ENCODE measurements at regions not wholly inside any gene's neighbourhood (a gene's known extent, or its start where the extent isn't known, plus 50 kb on each side); places are given as distances from the start of the nearest gene placed in this dataset.

DNA sequence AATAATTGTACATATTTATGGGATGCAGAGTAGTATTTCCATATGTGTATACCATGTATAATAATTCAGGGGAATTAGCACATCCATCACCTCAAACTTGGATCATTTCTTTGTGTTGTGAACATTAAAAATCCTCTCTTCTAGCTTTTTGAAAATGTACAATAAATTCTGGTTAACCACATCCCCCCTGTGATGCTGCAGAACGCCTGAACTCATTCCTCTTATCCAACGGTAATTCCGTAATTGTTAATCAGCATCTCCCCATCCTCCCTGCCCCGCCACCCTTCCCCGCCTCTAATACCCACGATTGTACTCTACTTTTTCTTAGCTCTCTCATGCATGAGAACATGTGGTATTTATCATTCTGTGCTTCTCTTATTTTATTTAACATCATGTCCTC is 127.7 kb upstream of the ANKRD55 start:
- DNase-seq: no peak

DNA sequence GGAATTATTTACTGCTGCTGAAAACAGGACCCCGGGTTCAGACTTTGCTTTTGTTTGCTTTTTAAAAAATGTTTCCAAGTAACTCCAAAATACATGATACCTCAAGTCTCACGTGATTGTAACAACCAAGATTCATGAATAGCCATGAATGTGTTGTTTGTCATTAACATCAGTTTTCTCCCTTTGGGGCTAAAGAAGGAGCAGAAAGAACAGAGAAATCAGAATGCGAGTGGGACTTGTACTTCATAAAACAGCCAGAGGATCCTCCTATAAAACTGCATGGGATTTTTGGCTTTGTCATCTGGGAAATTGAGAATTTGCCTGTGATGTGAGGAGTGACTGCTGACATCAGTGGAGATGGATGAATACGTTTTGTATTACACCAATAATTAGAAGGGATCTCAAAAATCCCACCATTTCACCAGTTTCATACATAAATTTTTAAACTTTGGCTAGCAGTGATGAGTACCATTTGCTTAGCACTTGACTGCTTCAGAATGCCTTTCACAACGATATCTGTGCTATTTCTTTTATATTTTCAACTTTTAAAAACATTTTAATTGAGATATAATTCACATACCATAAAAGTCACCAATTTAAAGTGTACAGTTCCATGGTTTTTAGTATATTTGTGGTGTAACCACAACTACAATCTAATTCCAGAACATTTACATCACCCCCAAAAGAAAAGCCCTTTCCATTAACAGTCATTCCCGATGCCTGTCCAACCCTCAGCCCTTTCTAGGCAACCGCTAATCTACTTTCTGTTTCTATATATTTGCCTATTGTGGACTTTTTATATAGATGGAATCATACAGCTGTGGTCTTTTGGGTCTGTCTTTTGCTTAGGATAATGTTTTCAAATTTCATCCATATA is 126.9 kb upstream of the ANKRD55 start:
- no peak for DNase-seq

DNA sequence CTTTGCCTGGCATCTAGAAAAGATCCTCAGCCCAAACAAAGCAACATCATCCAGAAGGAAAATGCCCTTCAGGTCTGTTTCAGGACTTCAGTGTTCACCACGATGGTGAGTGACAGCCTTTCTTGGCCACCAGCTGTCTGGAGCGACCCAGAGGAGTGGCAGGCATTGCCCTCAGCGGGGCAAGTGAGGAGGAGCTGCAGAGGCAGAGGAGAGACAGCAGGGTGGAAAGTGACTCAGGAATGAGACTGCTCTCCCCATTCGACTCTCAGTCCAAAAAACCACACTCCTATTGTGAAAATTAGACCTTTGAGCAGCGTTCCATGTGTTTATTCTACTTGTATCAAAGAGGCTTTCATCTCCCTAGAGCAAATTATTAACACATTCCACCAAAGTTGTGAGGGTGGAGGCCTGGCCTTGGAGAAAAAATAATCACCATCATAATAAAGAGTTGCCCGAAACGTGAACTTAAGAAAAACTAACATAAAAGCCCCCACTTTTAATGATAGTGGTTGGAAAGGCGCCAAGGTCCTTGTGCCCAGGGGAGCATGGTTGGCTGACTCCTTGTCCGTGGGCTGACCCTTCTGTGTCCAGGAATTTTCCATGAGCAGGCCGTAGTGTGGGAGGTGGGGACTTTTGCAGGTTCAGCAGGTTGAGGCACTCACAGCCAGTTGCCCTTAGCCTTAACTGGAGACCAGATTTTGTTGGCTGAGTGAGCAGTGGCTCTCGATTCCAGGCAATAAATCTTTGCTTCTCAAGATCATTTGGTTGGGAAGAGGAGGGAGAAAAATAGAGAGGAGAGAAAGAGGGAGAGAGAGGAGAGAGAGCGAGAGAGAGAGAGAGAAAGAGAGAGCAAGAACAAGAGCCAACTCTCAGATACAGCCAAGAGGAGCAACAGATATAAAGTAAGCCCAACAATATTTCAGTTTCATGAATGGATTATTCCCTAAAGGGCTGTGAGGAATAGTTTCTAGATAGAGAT is 125.9 kb upstream of the ANKRD55 start:
- no peak for DNase-seq

DNA sequence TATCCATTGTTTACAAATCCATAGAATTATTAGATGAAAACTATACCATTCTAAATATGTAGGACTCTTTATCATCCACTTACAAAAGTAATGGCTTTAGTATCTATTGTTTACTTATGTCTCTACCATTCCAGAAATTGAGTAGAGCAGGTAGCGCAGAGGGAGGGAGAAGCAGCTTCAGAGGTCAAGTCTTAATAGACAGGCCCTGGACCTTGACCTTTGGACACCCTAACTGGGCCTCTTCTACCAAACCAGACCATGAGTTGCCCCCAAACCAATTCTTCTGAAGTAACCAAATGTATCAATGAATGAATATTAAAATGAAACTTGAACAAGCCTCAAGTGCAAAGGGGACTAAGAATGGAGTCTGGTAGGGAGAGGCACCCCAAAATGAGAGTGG is 124.9 kb upstream of the ANKRD55 start:
- no peak for DNase-seq

DNA sequence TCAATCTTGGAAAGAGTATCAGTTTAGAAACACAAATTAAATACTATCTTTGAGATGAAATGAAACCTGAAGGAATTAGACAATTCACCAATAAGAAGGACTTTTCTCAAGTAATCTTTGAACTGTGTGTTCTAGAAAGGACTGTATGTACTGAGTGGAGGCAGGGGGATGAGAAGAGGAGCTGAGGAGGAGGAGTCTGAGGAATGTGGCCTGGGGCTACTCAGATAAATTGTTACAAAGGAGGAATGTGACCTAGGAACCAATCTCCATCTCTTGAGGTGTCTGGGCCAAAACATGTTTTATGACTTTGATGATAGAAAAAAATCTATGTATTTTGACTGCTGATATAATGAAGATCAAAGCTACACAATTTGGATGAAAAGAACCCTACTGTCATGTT is 124.3 kb upstream of the ANKRD55 start:
- DNase-seq: no peak

DNA sequence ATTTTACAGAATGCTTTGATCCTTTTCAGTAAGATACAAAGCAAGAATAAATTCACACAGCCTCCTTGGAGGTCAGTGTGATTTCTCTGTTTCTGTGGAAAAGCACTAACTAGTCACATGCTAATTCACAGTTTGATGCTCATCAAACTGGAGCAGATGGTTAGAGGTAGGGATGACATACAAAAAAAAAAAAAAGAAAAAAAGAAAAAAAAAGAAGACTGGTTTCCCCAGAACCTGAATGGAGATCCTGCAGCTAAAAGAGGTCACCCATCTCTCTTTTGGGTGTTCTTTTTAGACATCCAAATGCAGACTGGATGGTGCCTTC is 123.7 kb upstream of the ANKRD55 start:
- DNase-seq: no peak

DNA sequence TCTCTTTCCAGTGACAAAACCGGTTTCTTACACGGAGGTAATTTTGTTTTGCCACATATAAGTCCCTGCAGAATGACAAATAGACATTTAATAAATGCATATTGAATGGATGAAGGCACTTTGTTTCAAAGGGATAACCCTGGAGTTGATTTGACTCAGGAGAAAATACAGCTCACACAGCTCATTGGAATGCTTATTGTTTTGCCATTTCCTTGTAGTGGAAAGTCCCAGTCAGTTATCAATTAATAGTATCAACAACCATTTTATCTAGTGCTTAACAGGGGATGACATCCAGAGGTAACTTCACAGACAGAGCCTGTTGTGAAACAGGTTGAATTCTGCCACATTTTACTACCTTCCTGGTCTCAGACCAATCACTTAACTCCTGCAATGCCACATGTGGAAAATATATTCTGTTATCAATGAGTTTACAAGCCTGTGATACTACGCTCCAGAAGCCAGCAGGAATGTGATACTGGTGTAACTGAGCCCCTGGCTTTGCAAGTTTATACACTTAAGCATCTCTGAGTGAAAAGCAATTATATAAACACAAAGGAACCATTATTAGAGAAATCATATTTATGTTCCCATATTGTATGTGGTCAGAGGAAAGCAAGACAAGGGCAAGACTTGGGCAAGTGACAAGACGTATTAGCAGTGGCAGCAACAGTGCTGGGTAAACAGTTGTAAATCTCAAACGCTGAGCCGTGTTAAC is 123.1 kb upstream of the ANKRD55 start:
- no peak for DNase-seq

DNA sequence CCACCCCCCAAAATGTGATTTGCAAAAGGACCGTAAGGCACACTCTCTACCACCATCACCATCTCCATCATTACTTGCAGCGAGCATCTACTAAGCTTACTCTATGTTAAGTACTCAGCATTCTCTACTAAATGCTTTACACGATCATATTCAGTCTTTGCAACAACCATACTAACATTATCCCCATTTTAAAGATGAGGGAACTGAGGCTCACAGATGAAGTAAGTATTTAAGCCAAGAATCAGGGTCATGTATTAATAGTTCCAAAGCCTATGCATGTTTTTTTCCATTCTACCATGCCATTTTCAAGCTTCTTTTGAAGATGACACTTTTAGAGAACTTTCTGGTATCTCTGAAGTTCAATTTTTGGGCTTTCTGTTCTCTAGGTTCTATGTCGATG is 121.7 kb upstream of the ANKRD55 start:
- no peak for DNase-seq

DNA sequence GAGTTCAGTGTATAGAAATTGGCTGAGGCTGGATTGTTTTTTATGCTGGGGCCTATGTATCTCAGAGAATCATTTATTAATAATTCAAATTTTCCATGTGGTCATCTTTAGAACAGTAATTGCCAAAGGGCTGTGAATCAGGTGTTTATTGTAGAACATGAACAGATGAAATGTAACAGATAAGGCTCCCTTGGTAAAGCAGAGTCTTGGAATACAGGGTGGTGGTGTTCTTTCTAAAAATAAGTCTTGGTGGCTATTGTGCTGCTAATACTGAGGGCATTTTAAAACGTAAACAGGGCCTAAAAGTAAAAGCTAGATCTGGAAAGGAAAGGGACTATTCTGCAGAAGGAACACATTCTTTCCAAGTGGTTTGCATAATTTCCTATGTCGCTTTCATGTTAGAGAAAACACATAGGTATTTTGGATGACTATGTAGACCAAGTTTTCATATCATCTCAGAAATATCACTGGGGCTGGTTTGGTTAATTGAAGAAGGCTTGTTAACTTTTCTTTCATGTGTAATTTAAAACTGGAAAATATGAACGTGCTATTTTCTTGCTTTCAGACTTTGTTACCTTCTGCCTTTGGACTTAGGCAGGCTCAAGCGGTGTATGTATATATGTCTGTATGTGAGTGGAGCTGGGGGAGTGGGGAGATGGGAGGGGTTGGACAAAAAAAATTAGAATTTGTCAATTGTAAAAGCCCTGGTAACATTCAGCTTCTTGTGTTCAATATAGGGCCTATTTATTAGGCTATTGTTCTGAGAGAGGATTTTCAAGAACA is 119.9 kb upstream of the ANKRD55 start:
- no peak for DNase-seq

DNA sequence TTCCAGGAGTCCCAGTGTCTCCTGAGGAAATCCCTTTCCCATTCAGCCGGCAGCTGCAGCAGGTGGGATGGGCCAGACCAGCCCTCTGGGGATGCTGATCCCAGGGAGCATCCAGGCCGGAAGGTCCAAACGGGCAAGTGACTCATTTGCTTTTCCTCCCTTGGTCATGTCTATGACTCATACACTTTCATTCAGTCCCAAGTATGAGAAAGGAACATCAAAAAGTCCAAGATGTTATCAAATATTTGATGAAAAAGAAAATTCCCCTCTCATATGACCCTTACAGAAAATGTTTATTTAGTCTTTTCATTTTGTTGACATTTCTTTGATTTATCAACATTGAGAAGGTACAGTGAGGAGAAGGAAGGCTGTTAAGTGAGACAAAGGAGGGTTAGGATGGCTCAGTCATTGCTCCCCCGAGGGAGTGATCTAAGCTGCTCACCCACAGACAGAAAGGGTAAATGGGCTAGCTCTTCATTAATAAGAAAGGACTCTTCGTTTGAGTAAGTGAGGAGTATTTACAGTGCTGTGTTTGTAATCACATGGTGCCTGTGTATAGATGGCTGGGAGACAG is 117.6 kb upstream of the ANKRD55 start:
- DNase-seq: no peak

DNA sequence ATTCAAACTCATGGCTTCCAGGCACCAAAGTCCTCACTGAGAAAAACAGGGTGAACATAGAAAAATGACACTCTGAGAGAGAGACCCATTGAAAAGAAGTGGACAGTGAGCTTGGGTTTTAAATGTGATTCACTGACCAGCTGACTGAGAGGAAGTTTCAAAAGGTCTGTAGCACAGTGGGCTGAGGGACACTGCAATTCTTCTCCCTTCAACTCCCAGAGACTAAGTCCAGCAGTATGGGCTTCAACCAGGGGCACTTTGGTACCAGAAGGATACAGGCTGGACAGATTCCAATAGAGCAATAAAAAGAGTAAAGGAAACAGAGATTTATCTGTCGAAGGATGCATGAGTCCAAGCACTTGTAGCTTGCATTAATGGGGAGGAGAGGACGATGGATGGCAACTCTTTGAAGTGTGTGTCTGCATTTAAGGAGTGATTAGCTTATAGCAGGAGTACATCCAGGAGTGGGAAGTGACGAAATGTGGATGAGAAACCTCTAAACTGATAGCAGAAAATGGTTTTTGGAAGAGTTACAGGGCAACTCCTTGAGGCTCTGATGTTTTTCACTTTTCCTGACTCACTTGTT is 117.0 kb upstream of the ANKRD55 start:
- DNase-seq: no peak

DNA sequence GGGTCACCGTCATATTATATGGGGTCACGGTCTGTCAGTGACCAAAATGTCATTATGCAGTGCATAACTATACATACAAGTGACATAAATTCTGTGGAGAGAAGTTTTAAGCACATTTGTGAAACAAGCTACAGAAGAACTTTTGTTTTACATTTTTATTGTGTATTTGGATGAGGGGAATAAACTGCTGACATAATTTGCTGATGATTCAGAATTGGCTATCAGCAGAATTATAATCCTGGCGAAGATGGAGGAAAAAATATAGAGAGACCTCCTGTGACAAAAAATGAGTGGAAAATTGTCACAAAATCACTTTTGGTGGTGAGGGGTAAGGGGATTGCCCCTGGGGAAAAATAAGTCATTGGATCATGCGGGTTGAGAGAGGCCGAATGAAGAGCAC is 116.3 kb upstream of the ANKRD55 start:
- no peak for DNase-seq

DNA sequence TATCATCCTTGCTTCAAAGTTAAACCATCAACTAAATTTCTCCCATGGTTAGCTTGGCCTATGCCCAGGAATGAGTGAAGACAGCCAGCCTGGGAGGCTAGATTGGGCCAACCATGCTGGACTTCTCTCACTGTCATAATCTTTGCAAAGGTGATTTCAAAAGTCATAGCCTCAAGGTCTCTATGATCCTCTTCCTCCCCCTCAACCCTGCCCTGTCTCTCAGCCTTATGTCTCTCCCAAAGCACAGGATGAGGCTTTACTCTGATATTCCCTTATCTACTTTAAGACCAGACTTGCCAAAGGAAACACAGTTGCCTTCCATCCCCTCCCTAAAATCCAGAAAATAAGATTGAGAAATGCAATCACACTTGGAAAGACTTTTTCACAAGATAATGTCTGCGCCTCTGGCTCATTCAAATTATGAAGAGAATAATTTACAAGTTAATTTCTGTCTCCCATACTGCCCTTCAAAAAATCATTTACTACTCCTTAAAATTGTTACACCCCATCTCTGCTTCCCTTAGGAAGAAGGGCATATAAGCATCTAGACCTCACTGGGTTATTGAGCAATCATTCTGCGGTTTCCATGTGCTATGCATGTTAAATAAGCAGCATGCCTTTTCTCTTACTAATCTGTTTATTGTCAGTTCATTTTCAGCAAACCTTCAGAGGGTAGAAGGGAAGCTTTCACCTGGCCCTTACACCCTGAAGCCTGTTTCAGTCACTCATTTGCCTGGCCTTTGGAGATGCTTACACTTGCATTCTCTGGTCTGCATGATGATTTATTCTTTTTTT is 113.8 kb upstream of the ANKRD55 start:
- no peak for DNase-seq

DNA sequence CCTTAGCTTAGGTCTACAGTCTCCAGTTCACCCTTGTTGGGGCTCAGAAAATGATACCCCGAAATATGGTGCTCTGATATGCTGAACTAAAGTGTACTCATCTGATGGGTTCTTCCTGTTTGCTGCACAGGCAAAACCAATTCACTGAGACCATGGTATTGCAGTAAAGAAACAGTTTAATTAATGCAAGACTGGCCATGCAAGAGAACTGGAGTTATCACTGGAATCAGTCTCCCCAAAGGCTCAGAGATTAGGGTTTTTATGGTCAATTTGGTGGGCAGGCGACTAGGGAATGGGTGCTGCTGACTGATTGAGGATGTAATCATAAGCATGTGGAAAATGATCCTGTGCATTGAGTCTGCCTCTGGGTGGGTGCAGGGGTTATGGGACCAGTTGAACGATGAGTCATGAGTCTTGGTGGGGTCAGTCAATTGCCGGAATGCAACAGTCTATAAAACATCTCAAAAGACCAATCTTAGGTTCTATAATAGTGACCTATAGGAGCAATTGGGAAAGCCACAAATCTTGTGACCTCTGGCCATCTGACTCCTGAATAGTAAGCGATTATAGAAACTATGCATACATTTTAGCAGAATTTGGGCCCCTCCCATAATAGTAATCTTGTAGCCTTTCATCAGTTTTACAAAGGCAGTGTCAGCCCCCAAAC is 113.0 kb upstream of the ANKRD55 start:
- no peak for DNase-seq

DNA sequence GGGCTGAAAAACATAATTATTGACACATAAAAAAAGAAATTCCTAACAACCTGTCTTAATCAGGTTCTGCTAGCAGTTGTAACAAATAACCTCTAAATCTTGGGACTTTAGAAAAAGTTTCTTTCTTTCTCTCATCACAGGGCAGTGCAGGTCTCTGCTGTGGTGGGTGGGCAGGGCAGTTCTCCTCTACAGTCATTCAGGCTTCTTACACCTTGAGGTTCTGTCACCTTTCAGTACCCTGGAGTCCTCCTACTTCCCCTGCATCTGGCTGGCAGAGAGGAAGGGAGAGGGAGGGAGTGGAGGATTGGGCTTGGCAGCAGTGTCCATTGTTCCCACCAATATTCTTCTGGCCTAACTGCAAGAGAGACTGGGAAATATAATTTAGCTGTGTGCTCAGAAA is 112.2 kb upstream of the ANKRD55 start:
- no peak for DNase-seq

DNA sequence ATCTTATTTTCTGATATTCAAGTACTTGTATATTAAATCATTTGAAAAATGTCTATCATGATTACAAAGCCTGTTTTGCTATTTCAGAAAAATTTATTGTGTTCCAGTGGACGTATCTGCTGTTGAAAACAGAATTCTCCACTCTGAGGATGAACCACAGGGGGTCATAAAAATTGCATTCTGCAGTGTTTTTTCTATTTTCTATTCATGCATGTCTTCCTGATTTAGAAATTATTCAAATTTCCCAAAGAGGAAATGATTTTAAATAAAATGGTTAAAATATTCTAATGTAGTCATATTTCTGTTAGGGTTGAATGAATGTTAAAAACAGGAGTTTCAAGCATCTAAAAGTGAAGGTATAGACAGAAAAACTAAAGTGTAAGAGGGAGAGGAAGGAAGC is 111.5 kb upstream of the ANKRD55 start:
- DNase-seq: no peak

DNA sequence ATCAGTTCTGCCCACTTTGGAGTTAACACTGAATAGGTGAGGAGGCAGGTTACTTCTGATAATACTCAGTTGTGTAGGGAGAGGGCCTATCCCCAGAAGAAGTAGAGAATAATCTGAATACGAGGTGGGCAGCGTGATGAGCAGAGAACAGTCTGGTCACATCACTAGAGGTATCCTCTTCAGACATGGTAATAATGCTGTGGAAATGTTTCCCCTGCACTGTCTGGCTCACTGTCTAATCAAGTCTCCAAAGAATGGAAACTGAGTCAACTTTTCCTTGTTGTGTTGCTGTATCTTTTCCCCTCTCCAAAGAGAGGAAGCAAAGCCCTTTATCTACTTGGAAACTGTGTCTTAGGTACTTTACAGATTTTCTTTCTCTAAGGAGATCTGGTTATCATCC is 110.9 kb upstream of the ANKRD55 start:
- DNase-seq: no peak

DNA sequence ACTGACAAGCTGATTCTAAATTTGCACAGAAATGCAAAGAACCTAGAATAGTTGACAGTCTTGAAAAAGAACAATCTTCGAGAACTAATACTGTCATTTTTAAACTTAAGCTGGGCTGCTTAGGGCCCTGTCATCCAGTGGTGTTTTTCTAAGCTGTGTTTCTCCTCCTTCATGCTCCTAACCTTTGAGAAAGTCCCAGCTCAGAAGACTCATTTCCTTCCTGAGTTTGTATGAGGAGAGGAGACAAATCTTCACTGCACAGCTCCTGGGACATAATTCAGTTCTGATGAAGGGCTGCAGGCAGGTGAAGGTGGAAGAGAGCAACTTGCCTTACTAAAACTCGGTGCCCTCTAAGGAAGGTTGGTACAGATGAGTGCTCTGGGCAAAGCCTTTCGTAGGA is 109.5 kb upstream of the ANKRD55 start:
- no peak for DNase-seq

DNA sequence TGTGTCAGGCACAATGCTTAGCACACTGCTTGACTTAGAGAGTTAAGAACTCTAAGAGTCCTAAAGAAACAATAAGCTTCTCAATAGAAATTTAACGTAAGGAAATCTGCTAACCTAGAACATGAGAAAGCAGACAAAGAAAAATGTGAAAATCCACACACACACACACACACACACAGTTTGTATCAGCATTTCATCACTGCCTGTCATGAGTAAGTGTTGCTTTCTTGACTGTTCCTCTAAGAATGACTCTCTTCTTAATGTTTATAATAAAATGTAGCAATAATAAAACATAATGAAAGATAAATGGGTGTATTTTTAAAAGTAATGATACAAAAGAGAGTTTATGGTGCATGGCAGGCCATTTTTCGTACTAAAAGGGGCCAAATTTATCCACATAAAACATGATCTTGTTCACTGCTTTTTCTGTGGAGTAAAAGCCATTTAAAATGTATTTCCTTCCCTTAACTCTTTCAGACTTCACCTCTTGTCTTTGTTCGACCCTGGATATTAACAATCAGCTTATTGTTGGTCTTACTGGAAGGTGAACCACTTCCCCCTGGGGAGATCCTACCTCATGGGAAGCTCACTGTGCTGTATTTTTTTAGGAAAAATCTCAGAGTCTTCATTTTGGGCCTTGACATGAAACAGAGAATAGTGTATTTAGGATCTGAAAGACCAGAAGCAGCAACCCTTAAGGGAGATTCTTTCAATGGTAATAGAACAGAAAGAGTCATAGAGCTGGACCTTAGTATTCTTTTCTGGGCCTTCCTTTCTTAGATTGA is 107.3 kb upstream of the ANKRD55 start:
- no peak for DNase-seq

DNA sequence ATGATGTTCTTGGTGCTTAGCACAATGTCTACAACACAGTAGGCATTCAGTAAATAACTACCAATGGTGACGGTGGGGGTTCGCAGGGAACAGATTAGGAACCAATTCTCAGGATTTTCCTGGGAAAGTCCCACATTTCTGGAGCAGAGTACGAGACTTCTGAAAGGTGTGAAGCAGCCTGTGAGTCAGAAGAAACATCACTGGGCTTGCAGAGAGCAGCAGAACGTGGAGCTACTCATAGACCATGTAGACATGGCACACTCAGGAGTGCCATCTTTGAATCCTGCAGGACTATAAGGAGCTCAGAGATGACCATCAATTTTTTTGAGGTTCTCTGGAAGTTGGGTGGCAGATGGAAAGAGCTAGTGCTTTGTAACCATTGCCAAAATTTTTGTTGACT is 106.6 kb upstream of the ANKRD55 start:
- DNase-seq: no peak
